IMR-90 (cell line): ENCODE measurements at regions not wholly inside any gene's neighbourhood (a gene's known extent, or its start where the extent isn't known, plus 50 kb on each side); places are given as distances from the start of the nearest gene placed in this dataset.
A peak's percentile ranks its signal among the peaks of the same experiment; 100 is the strongest.

Source experiments
- ATAC-seq: fragments of 200-7000 bp; cut with Tn5 transposase; 2 replicates; pipeline ENCODE4 v1.9.1; 2020; ENCODE audit warnings: low read depth, mild to moderate bottlenecking, moderate library complexity
- BruUV-seq: library from RNA; stranded (reverse); fragments of 400-500 nt; replicated peaks from 2 replicates; lab custom pipeline; 2021; lab: Mats Ljungman, UMichigan
- CTCF ChIA-PET: fragments of 300-600 bp; formaldehyde crosslinking; extraction: SDS; loops from one replicate; lab custom pipeline; 2021; ENCODE audit warnings: antibody characterized with exemption; lab: Yijun Ruan, JAX
- POLR2A ChIA-PET: fragments of 300-600 bp; sonication (Branson Sonifier 250); formaldehyde crosslinking; loops from one replicate; lab custom pipeline; 2022; ENCODE audit warnings: antibody characterized with exemption; ENCODE audit not compliant: unreplicated experiment; lab: Charles Lee
- DNase-seq: peaks from one replicate; pipeline ENCODE4 v3.0.0; 2013
- H2AFZ ChIP-seq: replicated peaks from 2 replicates; pipeline ENCODE3; 2013; ENCODE audit warnings: low read length, mild to moderate bottlenecking; ENCODE audit not compliant: poor library complexity
- H2AK5ac ChIP-seq: 2 replicates; pipeline ENCODE4 v1.6.1; 2013; ENCODE audit warnings: low read depth, low read length, inconsistent platforms
- H2AK9ac ChIP-seq: replicated peaks from 2 replicates; pipeline ENCODE3; 2013; ENCODE audit warnings: mild to moderate bottlenecking, low read depth, low read length, moderate library complexity; ENCODE audit not compliant: poor library complexity
- H2BK120ac ChIP-seq: 2 replicates; pipeline ENCODE4 v1.6.1; 2013; ENCODE audit warnings: low read depth, low read length, inconsistent platforms
- H2BK15ac ChIP-seq: 3 replicates; pipeline ENCODE4 v1.6.1; 2013; ENCODE audit warnings: low read depth, low read length, inconsistent platforms
- H2BK20ac ChIP-seq: 2 replicates; pipeline ENCODE4 v1.6.1; 2013; ENCODE audit warnings: low read depth, mild to moderate bottlenecking, inconsistent platforms, low read length, moderate library complexity
- H2BK5ac ChIP-seq: 2 replicates; pipeline ENCODE4 v1.6.1; 2013; ENCODE audit warnings: mild to moderate bottlenecking, low read depth, low read length, inconsistent platforms; ENCODE audit not compliant: poor library complexity, severe bottlenecking
- H3K14ac ChIP-seq: replicated peaks from 2 replicates; pipeline ENCODE4 v1.6.1; 2013; ENCODE audit warnings: low read depth, low read length, inconsistent platforms
- H3K18ac ChIP-seq: 2 replicates; pipeline ENCODE4 v1.6.1; 2013; ENCODE audit warnings: low read depth, low read length, control low read depth
- H3K23ac ChIP-seq: 2 replicates; pipeline ENCODE4 v1.6.1; 2013; ENCODE audit warnings: low read depth, low read length, inconsistent platforms
- H3K27ac ChIP-seq: 2 replicates; pipeline ENCODE4 v1.5.1; 2013; ENCODE audit warnings: mild to moderate bottlenecking, control low read depth, low read length; ENCODE audit not compliant: insufficient read depth
- H3K27me3 ChIP-seq: 2 replicates; pipeline ENCODE4 v1.6.1; 2013; ENCODE audit warnings: low read length; ENCODE audit not compliant: control insufficient read depth, insufficient read depth
- H3K36me3 ChIP-seq: 2 replicates; pipeline ENCODE4 v1.6.1; 2013; ENCODE audit warnings: low read length, mixed read lengths; ENCODE audit not compliant: control insufficient read depth, insufficient read depth
- H3K4ac ChIP-seq: 2 replicates; pipeline ENCODE4 v1.6.1; 2013; ENCODE audit warnings: low read depth, low read length, inconsistent platforms
- H3K4me1 ChIP-seq: 2 replicates; pipeline ENCODE4 v1.6.1; 2013; ENCODE audit warnings: low read length, mixed read lengths; ENCODE audit not compliant: control insufficient read depth, insufficient read depth
- H3K4me2 ChIP-seq: 2 replicates; pipeline ENCODE4 v1.6.1; 2013; ENCODE audit warnings: low read depth, mild to moderate bottlenecking, control low read depth, low read length, moderate library complexity
- H3K4me3 ChIP-seq: 2 replicates; pipeline ENCODE4 v1.5.1; 2013; ENCODE audit warnings: low read depth, mild to moderate bottlenecking, control low read depth, low read length, moderate library complexity; ENCODE audit not compliant: insufficient read depth
- H3K56ac ChIP-seq: 2 replicates; pipeline ENCODE4 v1.6.1; 2013; ENCODE audit warnings: low read length, inconsistent platforms; ENCODE audit not compliant: insufficient read depth; ENCODE audit errors: extremely low read depth
- H3K79me1 ChIP-seq, 2 experiments: 2 replicates each; pipeline ENCODE4 v1.6.1; 2013; ENCODE audit warnings: low read length in 2 of 2, inconsistent platforms in 1 of 2, low read depth in 1 of 2
- H3K9ac ChIP-seq: 2 replicates; pipeline ENCODE4 v1.6.1; 2013; ENCODE audit warnings: low read depth, low read length, control low read depth
- H3K9me1 ChIP-seq: 2 replicates; pipeline ENCODE4 v1.6.1; 2013; ENCODE audit warnings: low read length, inconsistent platforms; ENCODE audit not compliant: insufficient read depth
- H3K9me3 ChIP-seq: 2 replicates; pipeline ENCODE4 v1.6.1; 2013; ENCODE audit warnings: low read length; ENCODE audit not compliant: control insufficient read depth, insufficient read depth
- H4K20me1 ChIP-seq: 2 replicates; pipeline ENCODE4 v1.6.1; 2013; ENCODE audit warnings: low read length, inconsistent platforms; ENCODE audit not compliant: insufficient read depth
- H4K5ac ChIP-seq: 2 replicates; pipeline ENCODE4 v1.6.1; 2013; ENCODE audit warnings: mild to moderate bottlenecking, low read depth, low read length, control low read depth
- H4K8ac ChIP-seq, 2 experiments: 2 replicates each; pipeline ENCODE4 v1.6.1; 2013; ENCODE audit warnings: low read depth in 2 of 2, low read length in 2 of 2, control low read depth in 1 of 2, inconsistent platforms in 1 of 2
- H4K91ac ChIP-seq: 2 replicates; pipeline ENCODE4 v1.6.1; 2013; ENCODE audit warnings: low read depth, low read length, inconsistent platforms; ENCODE audit not compliant: insufficient read depth
- CEBPB ChIP-seq: IDR thresholded peaks from 2 replicates; pipeline ENCODE4 v1.6.1; 2012; ENCODE audit warnings: low read depth, low read length, improper control_type of control experiment
- POLR2A ChIP-seq: IDR thresholded peaks from 2 replicates; pipeline ENCODE4 v1.6.1; 2012; ENCODE audit warnings: mild to moderate bottlenecking, low read depth, low read length
- RAD21 ChIP-seq: IDR thresholded peaks from 2 replicates; pipeline ENCODE4 v1.6.1; 2012; ENCODE audit warnings: low read length, improper control_type of control experiment
- WGBS, 2 experiments: methylation state at CpG; one replicate each; pipeline versions ENCODE4 v1.1.5 to v1.1.7; 2013; ENCODE audit warnings: missing lambda C conversion rate in 2 of 2; ENCODE audit not compliant: insufficient read length in 1 of 2; ENCODE audit errors: extremely low coverage in 2 of 2; 5-methylcytosine and 5-hydroxymethylcytosine counted together
- dilution Hi-C: fragments of 300-500 bp; cut with HindIII; formaldehyde crosslinking; loops from one replicate; pipeline ENCODE4 v1.14.3; 2018; ENCODE audit warnings: low sequenced_read_pairs; ENCODE audit not compliant: unreplicated experiment
- in situ Hi-C: fragments of 300-500 bp; cut with MboI; formaldehyde crosslinking; loops from 3 replicates; pipeline ENCODE4 v1.14.3; 2019; ENCODE audit warnings: low sequenced_read_pairs, inconsistent platforms, mixed read lengths
- intact Hi-C: fragments of 100-400 bp; cut with micrococcal nuclease; formaldehyde crosslinking; loops from 2 replicates; pipeline ENCODE4 v1.10.0; 2022
- TF ChIP-seq, protein P1 (sequence below): fragments of 150-350 bp; IDR thresholded peaks from 2 replicates; pipeline ENCODE4 v1.6.1; 2016; ENCODE audit warnings: low read depth, mild to moderate bottlenecking, low read length, moderate library complexity, borderline replicate concordance

- Histone ChIP-seq H3K9me1 (peaks cover 9% of the 10 kb centered on the region), H3K36me3 (no peaks in the 10 kb centered on the region), H2BK5ac (no peak overlapping the region), H3K4ac (no peak overlapping the region), H3K4me3 (no peak overlapping the region), H3K27ac (no peak overlapping the region), H2BK20ac (peak overlapping the region; percentile 27), H3K18ac (peak overlapping the region; percentile 57; the same call in 1 of the 2 replicates), H3K9ac (no peak overlapping the region), H2AK5ac (0 out of 2 replicates have a peak overlapping the region, but pooled peaks have one; percentile 10), H2AFZ (no peak overlapping the region), H4K5ac (no peak overlapping the region), H3K4me1 (peaks cover 22% of the 10 kb centered on the region), H4K8ac (no peak overlapping the region), H2BK120ac (no peak overlapping the region), H2AK9ac (no peak overlapping the region), H3K4me2 (no peak overlapping the region), H4K20me1 (no peaks in the 10 kb centered on the region), H2BK15ac (peak overlapping the region; percentile 6; the same call in 1 of the 3 replicates), H3K27me3 (no peaks in the 10 kb centered on the region), H4K91ac (no peak overlapping the region), H3K79me1 (no peaks in the 10 kb centered on the region), H3K56ac (no peak overlapping the region), H3K14ac (0 out of 2 replicates have a peak overlapping the region, but pooled peaks have one; percentile 2), H3K23ac (0 out of 2 replicates have a peak overlapping the region, but pooled peaks have one; percentile 6), H3K9me3 (no peaks in the 10 kb centered on the region)
- POLR2A ChIA-PET = interaction anchor here (0.6 kb wide), 1 partner anchor 46 kb away, joined by 10 read pairs; no protein-coding TSS in a partner anchor
- intact Hi-C loops = loop anchor here (10.0 kb wide), 2 partner anchors 177 to 413 kb away; no protein-coding TSS in a partner anchor
- DNase-seq (peak; percentile 55), ATAC-seq (no peak)
- in situ Hi-C loops = no loop called here
- TF ChIP-seq RAD21 = no peak
- TF ChIP-seq CEBPB = peak; percentile 67; the same call in 1 of the 2 replicates
- TF ChIP-seq POLR2A = no peak
- TF ChIP-seq, protein P1, sequence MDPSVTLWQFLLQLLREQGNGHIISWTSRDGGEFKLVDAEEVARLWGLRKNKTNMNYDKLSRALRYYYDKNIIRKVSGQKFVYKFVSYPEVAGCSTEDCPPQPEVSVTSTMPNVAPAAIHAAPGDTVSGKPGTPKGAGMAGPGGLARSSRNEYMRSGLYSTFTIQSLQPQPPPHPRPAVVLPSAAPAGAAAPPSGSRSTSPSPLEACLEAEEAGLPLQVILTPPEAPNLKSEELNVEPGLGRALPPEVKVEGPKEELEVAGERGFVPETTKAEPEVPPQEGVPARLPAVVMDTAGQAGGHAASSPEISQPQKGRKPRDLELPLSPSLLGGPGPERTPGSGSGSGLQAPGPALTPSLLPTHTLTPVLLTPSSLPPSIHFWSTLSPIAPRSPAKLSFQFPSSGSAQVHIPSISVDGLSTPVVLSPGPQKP = no peak
- CTCF ChIA-PET = interaction anchor here (0.7 to 0.9 kb wide), 2 partner anchors 412 to 800 kb away, joined by 3 read pairs; no protein-coding TSS in a partner anchor
- no CpG with 5 or more reads among the region's 6 CpGs for WGBS, 2 experiments
- dilution Hi-C loops = no loop called here
- no TSS peak for BruUV-seq
Measured at GRCh38 chr1:222042120-222042519, 300.2 kb upstream of the DUSP10 start.
